OCI-LY3 (cell line): ENCODE measurements at regions not wholly inside any gene's neighbourhood (a gene's known extent, or its start where the extent isn't known, plus 50 kb on each side); places are given as distances from the start of the nearest gene placed in this dataset.

Experiments used
- H2AFZ ChIP-seq: fragments of 200-600, 300-600 bp; shearing (Covaris generic); 2 replicates; pipeline ENCODE4 v1.6.0; 2014; ENCODE audit warnings: antibody characterized with exemption, low read depth, low read length
- H3K27ac ChIP-seq: fragments of 200-600, 300-600 bp; sonication (generic); 2 replicates; pipeline ENCODE4 v1.5.1; 2014; ENCODE audit warnings: mild to moderate bottlenecking, low read length, moderate library complexity, mixed read lengths
- H3K27me3 ChIP-seq: fragments of 200-600, 300-600 bp; sonication (generic); 2 replicates; pipeline ENCODE4 v1.6.1; 2014; ENCODE audit warnings: low read depth, low read length, mixed read lengths
- H3K36me3 ChIP-seq: fragments of 200-600, 300-600 bp; sonication (generic); replicated peaks from 2 replicates; pipeline ENCODE3; 2014; ENCODE audit warnings: low read depth, low read length, mixed read lengths
- H3K4me1 ChIP-seq: fragments of 300-600, 200-600 bp; sonication (generic); 2 replicates; pipeline ENCODE4 v1.6.1; 2014; ENCODE audit warnings: low read length, mixed read lengths
- H3K4me2 ChIP-seq: fragments of 200-600, 300-600 bp; sonication (generic); 2 replicates; pipeline ENCODE4 v1.6.1; 2014; ENCODE audit warnings: low read length, mixed read lengths
- H3K4me3 ChIP-seq: fragments of 300-600, 200-600 bp; sonication (generic); 2 replicates; pipeline ENCODE4 v1.5.1; 2014; ENCODE audit warnings: antibody characterized with exemption, mild to moderate bottlenecking, low read length, moderate library complexity
- H3K79me2 ChIP-seq: fragments of 300-600, 200-600 bp; shearing (Covaris generic); 2 replicates; pipeline ENCODE4 v1.6.1; 2014; ENCODE audit warnings: mild to moderate bottlenecking, low read length, mixed read lengths
- H3K9ac ChIP-seq: fragments of 300-600, 200-600 bp; shearing (Covaris generic); 2 replicates; pipeline ENCODE4 v1.6.0; 2014; ENCODE audit warnings: mild to moderate bottlenecking, low read length, moderate library complexity
- H3K9me3 ChIP-seq: fragments of 200-600, 300-600 bp; shearing (Covaris generic); 2 replicates; pipeline ENCODE4 v1.6.1; 2014; ENCODE audit warnings: low read length, mixed read lengths; ENCODE audit not compliant: insufficient read depth
- H4K20me1 ChIP-seq: fragments of 200-600, 300-600 bp; sonication (generic); 2 replicates; pipeline ENCODE4 v1.6.1; 2016; ENCODE audit warnings: low read length, mixed read lengths; ENCODE audit not compliant: insufficient read depth
- CTCF ChIP-seq: fragments of 200-600, 300-600 bp; sonication (generic); IDR thresholded peaks from 2 replicates; pipeline ENCODE4 v1.5.1; 2014; ENCODE audit warnings: antibody characterized with exemption, low read length, low read depth
- EZH2phosphoT487 ChIP-seq: fragments of 200-600 bp; shearing (Covaris generic); IDR thresholded peaks from 2 replicates; pipeline ENCODE4 v1.6.1; 2018; ENCODE audit warnings: antibody characterized with exemption, mixed run types, low read depth

GRCh38 chr18:56248610-56249235 lies 389.7 kb downstream of the TXNL1 start:
- Histone ChIP-seq H3K79me2 (no peaks in the 10 kb centered on the region), H3K9me3 (peaks cover 13% of the 10 kb centered on the region; the same call in 1 of the 2 replicates), H3K4me2 (peak overlapping the region; percentile 61), H3K36me3 (peaks cover 26% of the 10 kb centered on the region), H3K27ac (peak overlapping the region; percentile 89), H2AFZ (no peak overlapping the region; the same call in 1 of the 2 replicates), H4K20me1 (no peaks in the 10 kb centered on the region), H3K4me1 (peaks cover 69% of the 10 kb centered on the region), H3K27me3 (no peaks in the 10 kb centered on the region), H3K9ac (peak overlapping the region; percentile 78), H3K4me3 (peak overlapping the region; percentile 28)
- TF ChIP-seq CTCF (no peak), EZH2phosphoT487 (no peak)

GRCh38 chr18:56246916-56247315 lies 391.5 kb downstream of the TXNL1 start:
- peak overlapping the region; percentile 78; the same call in 1 of the 2 replicates for H3K9ac ChIP-seq
- TF ChIP-seq CTCF (no peak), EZH2phosphoT487 (no peak)
- H3K4me1 ChIP-seq = peaks cover 61% of the 10 kb centered on the region
- H3K4me2 ChIP-seq = no peak overlapping the region
- H2AFZ ChIP-seq = no peak overlapping the region
- peaks cover 13% of the 10 kb centered on the region; the same call in 1 of the 2 replicates for H3K9me3 ChIP-seq
- peaks cover 26% of the 10 kb centered on the region for H3K36me3 ChIP-seq
- H4K20me1 ChIP-seq = no peaks in the 10 kb centered on the region
- no peaks in the 10 kb centered on the region for H3K27me3 ChIP-seq
- no peaks in the 10 kb centered on the region for H3K79me2 ChIP-seq
- no peak overlapping the region for H3K4me3 ChIP-seq
- peak overlapping the region; percentile 89 for H3K27ac ChIP-seq

GRCh38 chr18:56245866-56246580 lies 392.4 kb downstream of the TXNL1 start:
- Histone ChIP-seq H3K4me2 (no peak overlapping the region), H3K4me3 (no peak overlapping the region)
- TF ChIP-seq CTCF = no peak
- no peak for TF ChIP-seq EZH2phosphoT487

GRCh38 chr18:56240405-56240804 lies 398.0 kb downstream of the TXNL1 start:
- H4K20me1 ChIP-seq = no peaks in the 10 kb centered on the region
- H3K4me2 ChIP-seq = no peak overlapping the region
- H3K9me3 ChIP-seq = peaks cover 10% of the 10 kb centered on the region; the same call in 1 of the 2 replicates
- no peak overlapping the region for H2AFZ ChIP-seq
- no peak overlapping the region for H3K4me3 ChIP-seq
- peaks cover 38% of the 10 kb centered on the region for H3K4me1 ChIP-seq
- H3K27ac ChIP-seq = no peak overlapping the region
- H3K27me3 ChIP-seq = no peaks in the 10 kb centered on the region
- H3K79me2 ChIP-seq = no peaks in the 10 kb centered on the region
- H3K9ac ChIP-seq = no peak overlapping the region
- TF ChIP-seq EZH2phosphoT487 (no peak), CTCF (no peak)
- peaks cover 36% of the 10 kb centered on the region for H3K36me3 ChIP-seq

More at GRCh38 chr18:56245866-56246580, 392.4 kb downstream of the TXNL1 start:
- Histone ChIP-seq H4K20me1 (no peaks in the 10 kb centered on the region), H3K27ac (no peak overlapping the region), H3K79me2 (no peaks in the 10 kb centered on the region), H3K9me3 (peaks cover 13% of the 10 kb centered on the region; the same call in 1 of the 2 replicates), H3K27me3 (no peaks in the 10 kb centered on the region), H3K4me1 (peaks cover 52% of the 10 kb centered on the region), H3K36me3 (peaks cover 26% of the 10 kb centered on the region), H3K9ac (no peak overlapping the region), H2AFZ (no peak overlapping the region)
